ENCODE measurements at regions not wholly inside any gene's neighbourhood (a gene's known extent, or its start where the extent isn't known, plus 50 kb on each side); places are given as distances from the start of the nearest gene placed in this dataset.
"Not testable (repeated sequence)": the region's sequence is repeated elsewhere in the genome, so short reads cannot be mapped to it uniquely, and the experiment has no call there.

DNA sequence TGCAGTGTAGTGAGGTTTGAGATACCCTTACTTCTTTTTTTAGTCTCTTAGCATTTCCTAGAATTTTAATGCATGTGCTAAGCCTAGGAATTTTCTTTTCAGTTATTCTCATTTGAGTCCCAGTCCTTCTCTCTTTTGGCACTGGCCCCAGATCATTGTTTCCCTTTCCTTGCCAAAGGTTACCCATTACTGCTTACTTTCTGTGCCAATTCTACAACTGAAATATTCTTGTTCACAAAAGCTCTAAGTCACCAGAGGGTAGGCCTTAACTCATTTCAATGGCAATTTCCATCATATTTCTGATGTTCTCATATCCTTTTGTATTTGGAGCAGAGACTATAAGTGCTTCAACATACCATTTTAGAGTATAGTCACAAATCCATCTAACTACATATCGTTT lies 199.6 kb upstream of the CBLB start:
- CTCF ChIA-PET = no interaction called here
- TF ChIP-seq, protein P1, sequence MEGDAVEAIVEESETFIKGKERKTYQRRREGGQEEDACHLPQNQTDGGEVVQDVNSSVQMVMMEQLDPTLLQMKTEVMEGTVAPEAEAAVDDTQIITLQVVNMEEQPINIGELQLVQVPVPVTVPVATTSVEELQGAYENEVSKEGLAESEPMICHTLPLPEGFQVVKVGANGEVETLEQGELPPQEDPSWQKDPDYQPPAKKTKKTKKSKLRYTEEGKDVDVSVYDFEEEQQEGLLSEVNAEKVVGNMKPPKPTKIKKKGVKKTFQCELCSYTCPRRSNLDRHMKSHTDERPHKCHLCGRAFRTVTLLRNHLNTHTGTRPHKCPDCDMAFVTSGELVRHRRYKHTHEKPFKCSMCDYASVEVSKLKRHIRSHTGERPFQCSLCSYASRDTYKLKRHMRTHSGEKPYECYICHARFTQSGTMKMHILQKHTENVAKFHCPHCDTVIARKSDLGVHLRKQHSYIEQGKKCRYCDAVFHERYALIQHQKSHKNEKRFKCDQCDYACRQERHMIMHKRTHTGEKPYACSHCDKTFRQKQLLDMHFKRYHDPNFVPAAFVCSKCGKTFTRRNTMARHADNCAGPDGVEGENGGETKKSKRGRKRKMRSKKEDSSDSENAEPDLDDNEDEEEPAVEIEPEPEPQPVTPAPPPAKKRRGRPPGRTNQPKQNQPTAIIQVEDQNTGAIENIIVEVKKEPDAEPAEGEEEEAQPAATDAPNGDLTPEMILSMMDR (IDR thresholded peaks at IDR 0.05; ENCODE audit: insufficient read depth, low read depth, low read length) = no peak
- no peak overlapping the region for H3K4me3 ChIP-seq (ENCODE audit: low read depth, low read length)
- no peaks in the 10 kb centered on the region for H3K27me3 ChIP-seq (ENCODE audit: control insufficient read depth, insufficient read depth, low read length)
- H3K36me3 ChIP-seq (ENCODE audit: control insufficient read depth, insufficient read depth, low read length) = no peaks in the 10 kb centered on the region
- POLR2A ChIA-PET = no interaction called here
- DNase-seq (ENCODE audit: low read depth) = no peak

GRCh38 chr3:106068795-106069194 lies 200.0 kb upstream of the CBLB start:
- ChIA-PET POLR2A (no interaction called here), CTCF (no interaction called here)
- Histone ChIP-seq H3K27me3 (ENCODE audit: control insufficient read depth, insufficient read depth, low read length) (no peaks in the 10 kb centered on the region), H3K36me3 (ENCODE audit: control insufficient read depth, insufficient read depth, low read length) (no peaks in the 10 kb centered on the region), H3K4me3 (ENCODE audit: low read depth, low read length) (no peak overlapping the region)
- TF ChIP-seq, protein P1 (IDR thresholded peaks at IDR 0.05; ENCODE audit: insufficient read depth, low read depth, low read length) = no peak
- DNase-seq (ENCODE audit: low read depth) = no peak

GRCh38 chr3:106070187-106070586 lies 201.4 kb upstream of the CBLB start:
- POLR2A ChIA-PET = no interaction called here
- CTCF ChIA-PET = no interaction called here
- no peaks in the 10 kb centered on the region for H3K27me3 ChIP-seq (ENCODE audit: control insufficient read depth, insufficient read depth, low read length)
- TF ChIP-seq, protein P1 (IDR thresholded peaks at IDR 0.05; ENCODE audit: insufficient read depth, low read depth, low read length) = no peak
- no peak for DNase-seq (ENCODE audit: low read depth)
- H3K36me3 ChIP-seq (ENCODE audit: control insufficient read depth, insufficient read depth, low read length) = no peaks in the 10 kb centered on the region
- H3K4me3 ChIP-seq (ENCODE audit: low read depth, low read length) = no peak overlapping the region

DNA sequence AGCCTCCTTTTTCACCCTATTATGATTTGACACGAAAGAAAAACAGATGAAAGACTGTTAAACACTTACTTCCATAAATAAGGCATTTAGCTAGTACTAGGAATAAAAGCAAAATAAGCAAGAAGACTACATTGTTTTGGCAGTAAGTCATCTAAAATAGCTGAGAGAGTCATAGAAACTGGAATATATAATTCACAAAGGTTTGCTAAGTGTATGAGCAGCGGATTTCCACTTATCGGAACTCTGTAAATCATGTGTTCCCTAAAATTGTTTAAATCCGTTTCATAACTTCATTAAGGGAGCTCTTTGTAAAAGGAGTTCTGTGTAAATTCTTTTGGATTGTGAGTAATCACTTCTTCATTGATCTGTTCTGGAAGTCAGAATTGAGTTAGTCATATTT lies 202.5 kb upstream of the CBLB start:
- Histone ChIP-seq H3K27me3 (ENCODE audit: control insufficient read depth, insufficient read depth, low read length) (no peaks in the 10 kb centered on the region), H3K36me3 (ENCODE audit: control insufficient read depth, insufficient read depth, low read length) (no peaks in the 10 kb centered on the region), H3K4me3 (ENCODE audit: low read depth, low read length) (no peak overlapping the region)
- no peak for DNase-seq (ENCODE audit: low read depth)
- ChIA-PET CTCF (no interaction called here), POLR2A (no interaction called here)
- TF ChIP-seq, protein P1 (IDR thresholded peaks at IDR 0.05; ENCODE audit: insufficient read depth, low read depth, low read length) = no peak

DNA sequence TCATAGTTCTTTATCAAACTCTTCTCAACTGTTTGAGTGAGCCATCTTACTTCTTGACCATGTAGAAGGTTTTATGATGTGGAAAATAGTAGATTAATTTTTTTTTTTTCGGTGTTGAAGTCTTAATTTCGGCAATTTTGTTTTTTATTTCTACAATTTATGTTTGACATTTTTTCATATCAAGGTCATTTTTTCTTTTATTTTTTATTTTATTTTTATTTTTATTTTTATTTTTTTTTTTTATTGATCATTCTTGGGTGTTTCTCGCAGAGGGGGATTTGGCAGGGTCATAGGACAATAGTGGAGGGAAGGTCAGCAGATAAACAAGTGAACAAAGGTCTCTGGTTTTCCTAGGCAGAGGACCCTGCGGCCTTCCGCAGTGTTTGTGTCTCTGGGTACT lies 203.8 kb upstream of the CBLB start:
- POLR2A ChIA-PET; DNase-seq (ENCODE audit: low read depth); H3K27me3 ChIP-seq (ENCODE audit: control insufficient read depth, insufficient read depth, low read length); H3K4me3 ChIP-seq (ENCODE audit: low read depth, low read length); H3K36me3 ChIP-seq (ENCODE audit: control insufficient read depth, insufficient read depth, low read length); CTCF ChIA-PET: not testable (repeated sequence)

DNA sequence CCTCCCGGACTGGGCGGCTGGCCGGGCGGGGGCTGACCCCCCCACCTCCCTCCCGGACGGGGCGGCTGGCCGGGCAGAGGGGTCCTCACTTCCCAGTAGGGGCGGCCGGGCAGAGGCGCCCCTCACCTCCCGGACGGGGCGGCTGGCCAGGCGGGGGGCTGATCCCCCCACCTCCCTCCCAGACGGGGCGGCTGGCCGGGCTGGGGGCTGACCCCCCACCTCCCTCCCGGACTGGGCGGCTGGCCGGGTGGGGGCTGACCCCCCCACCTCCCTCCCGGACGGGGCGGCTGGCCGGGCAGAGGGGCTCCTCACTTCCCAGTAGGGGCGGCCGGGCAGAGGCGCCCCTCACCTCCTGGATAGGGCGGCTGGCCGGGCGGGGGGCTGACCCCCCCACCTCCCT lies 205.0 kb upstream of the CBLB start:
- CTCF ChIA-PET; H3K36me3 ChIP-seq (ENCODE audit: control insufficient read depth, insufficient read depth, low read length); POLR2A ChIA-PET; H3K27me3 ChIP-seq (ENCODE audit: control insufficient read depth, insufficient read depth, low read length); DNase-seq (ENCODE audit: low read depth); H3K4me3 ChIP-seq (ENCODE audit: low read depth, low read length): not testable (repeated sequence)

DNA sequence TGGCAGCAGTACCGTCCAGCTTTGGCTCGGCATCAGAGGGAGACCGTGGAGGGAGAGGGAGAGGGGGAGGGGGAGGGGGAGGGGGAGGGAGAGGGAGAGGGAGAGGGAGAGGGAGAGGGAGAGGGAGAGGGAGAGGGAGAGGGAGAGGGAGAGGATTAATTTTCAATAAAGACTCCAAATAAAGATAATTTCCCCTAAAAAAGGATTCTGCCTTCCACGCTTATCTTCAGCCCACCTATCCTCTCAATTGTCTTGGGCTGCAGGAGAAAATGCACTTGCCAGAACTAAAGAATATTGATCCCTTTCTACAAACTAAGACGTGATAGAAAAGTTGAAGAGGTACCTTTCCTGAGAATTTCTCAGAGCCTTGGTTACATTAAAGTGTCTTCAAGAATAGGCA lies 206.9 kb upstream of the CBLB start:
- DNase-seq (ENCODE audit: low read depth); POLR2A ChIA-PET; H3K36me3 ChIP-seq (ENCODE audit: control insufficient read depth, insufficient read depth, low read length); H3K27me3 ChIP-seq (ENCODE audit: control insufficient read depth, insufficient read depth, low read length); H3K4me3 ChIP-seq (ENCODE audit: low read depth, low read length): not testable (repeated sequence)
- CTCF ChIA-PET = interaction anchor here (0.7 kb wide), 1 partner anchor 28 kb away, joined by 3 read pairs; no protein-coding TSS in a partner anchor
